Effector memory CD8-positive, alpha-beta T cell (primary cell): ENCODE measurements at regions not wholly inside any gene's neighbourhood (a gene's known extent, or its start where the extent isn't known, plus 50 kb on each side); places are given as distances from the start of the nearest gene placed in this dataset.

Source experiments
- ATAC-seq: fragments of 150-1000 bp; cut with Tn5 transposase; replicated peaks from 2 replicates; pipeline ENCODE4 v1.10.0; 2021; ENCODE audit warnings: mild to moderate bottlenecking, moderate library complexity
- DNase-seq, 3 experiments: peaks; one replicate each; pipeline ENCODE4 v3.0.0; 2021
- H3K27ac Mint-ChIP-seq, 2 donors: one replicate each; pipeline ENCODE4 v1.8.0; 2022; ENCODE audit warnings: mild to moderate bottlenecking in 2 of 2, mixed read lengths in 2 of 2, moderate library complexity in 2 of 2
- H3K27me3 Mint-ChIP-seq, 2 donors: one replicate each; pipeline ENCODE4 v1.8.0; 2022; ENCODE audit warnings: mixed read lengths in 2 of 2
- H3K36me3 Mint-ChIP-seq: one replicate; pipeline ENCODE4 v1.8.0; 2022; ENCODE audit warnings: mild to moderate bottlenecking, moderate library complexity, mixed read lengths; ENCODE audit not compliant: insufficient read depth
- H3K4me1 Mint-ChIP-seq, 2 donors: one replicate each; pipeline ENCODE4 v1.8.0; 2022; ENCODE audit warnings: low read depth in 2 of 2, mixed read lengths in 2 of 2
- H3K4me3 Mint-ChIP-seq, 2 donors: one replicate each; pipeline ENCODE4 v1.8.0; 2022; ENCODE audit warnings: mild to moderate bottlenecking in 2 of 2, mixed read lengths in 2 of 2, moderate library complexity in 2 of 2
- H3K9me3 Mint-ChIP-seq, 2 donors: one replicate each; pipeline ENCODE4 v1.8.0; 2022; ENCODE audit warnings: mixed read lengths in 2 of 2

GRCh38 chr6:40973304-40973703 lies 65.7 kb downstream of the UNC5CL start:
- Mint-ChIP-seq H3K4me1 (no peaks in the 10 kb centered on the region), H3K27ac (no peak overlapping the region), H3K9me3 (no peaks in the 10 kb centered on the region), H3K27me3 (peaks cover 59 to 73% of the 10 kb centered on the region in 2 donors), H3K36me3 (no peaks in the 10 kb centered on the region), H3K4me3 (no peak overlapping the region)
- DNase-seq, result no peak
- no peak for ATAC-seq

- H3K4me1 Mint-ChIP-seq, result no peaks in the 10 kb centered on the region
- DNase-seq, result no peak
- no peaks in the 10 kb centered on the region for H3K36me3 Mint-ChIP-seq
- no peak for ATAC-seq
- H3K27me3 Mint-ChIP-seq, result peaks cover 55 to 72% of the 10 kb centered on the region in 2 donors
- no peaks in the 10 kb centered on the region for H3K9me3 Mint-ChIP-seq
- H3K4me3 Mint-ChIP-seq, result no peak overlapping the region
- no peak overlapping the region for H3K27ac Mint-ChIP-seq
Observed at GRCh38 chr6:40972814-40973213, 66.2 kb downstream of the UNC5CL start.

GRCh38 chr6:40972190-40972589 lies 66.8 kb downstream of the UNC5CL start:
- peaks cover 48 to 68% of the 10 kb centered on the region in 2 donors for H3K27me3 Mint-ChIP-seq
- no peaks in the 10 kb centered on the region for H3K9me3 Mint-ChIP-seq
- no peak overlapping the region for H3K27ac Mint-ChIP-seq
- no peaks in the 10 kb centered on the region for H3K36me3 Mint-ChIP-seq
- no peak for DNase-seq
- H3K4me3 Mint-ChIP-seq, result no peak overlapping the region
- H3K4me1 Mint-ChIP-seq, result no peaks in the 10 kb centered on the region
- no peak for ATAC-seq

- H3K27me3 Mint-ChIP-seq, result peaks cover 13 to 33% of the 10 kb centered on the region in 2 donors
- H3K4me1 Mint-ChIP-seq, result no peaks in the 10 kb centered on the region
- no peak overlapping the region for H3K4me3 Mint-ChIP-seq
- no peak overlapping the region for H3K27ac Mint-ChIP-seq
- ATAC-seq (no peak), DNase-seq (no peak)
- H3K36me3 Mint-ChIP-seq, result no peaks in the 10 kb centered on the region
- H3K9me3 Mint-ChIP-seq, result no peaks in the 10 kb centered on the region
Observed at GRCh38 chr6:40968620-40969164, 70.3 kb downstream of the UNC5CL start.

GRCh38 chr6:40966860-40967259 lies 72.2 kb downstream of the UNC5CL start:
- H3K27ac Mint-ChIP-seq, result no peak overlapping the region
- ATAC-seq (no peak), DNase-seq (no peak)
- H3K27me3 Mint-ChIP-seq, result peaks cover 7 to 31% of the 10 kb centered on the region in 2 donors
- peaks cover 0 to 2% of the 10 kb centered on the region in 2 donors for H3K4me1 Mint-ChIP-seq
- no peaks in the 10 kb centered on the region for H3K9me3 Mint-ChIP-seq
- H3K36me3 Mint-ChIP-seq, result no peaks in the 10 kb centered on the region
- H3K4me3 Mint-ChIP-seq, result no peak overlapping the region

GRCh38 chr6:40965046-40965445 lies 74.0 kb downstream of the UNC5CL start:
- Mint-ChIP-seq H3K36me3 (no peaks in the 10 kb centered on the region), H3K27me3 (peaks cover 7 to 19% of the 10 kb centered on the region in 2 donors), H3K4me3 (no peak overlapping the region), H3K27ac (no peak overlapping the region), H3K9me3 (no peaks in the 10 kb centered on the region), H3K4me1 (peaks cover 0 to 2% of the 10 kb centered on the region in 2 donors)
- no peak for ATAC-seq
- no peak for DNase-seq

GRCh38 chr6:40963019-40963418 lies 76.0 kb downstream of the UNC5CL start:
- H3K4me3 Mint-ChIP-seq, result no peak overlapping the region
- no peak for DNase-seq
- H3K27ac Mint-ChIP-seq, result no peak overlapping the region
- H3K9me3 Mint-ChIP-seq, result no peaks in the 10 kb centered on the region
- H3K36me3 Mint-ChIP-seq, result no peaks in the 10 kb centered on the region
- H3K27me3 Mint-ChIP-seq, result peaks cover 0 to 4% of the 10 kb centered on the region in 2 donors
- peaks cover 0 to 2% of the 10 kb centered on the region in 2 donors for H3K4me1 Mint-ChIP-seq
- ATAC-seq, result no peak

GRCh38 chr6:40962241-40962640 lies 76.8 kb downstream of the UNC5CL start:
- ATAC-seq (no peak), DNase-seq (no peak)
- H3K36me3 Mint-ChIP-seq, result no peaks in the 10 kb centered on the region
- peaks cover 0 to 4% of the 10 kb centered on the region in 2 donors for H3K27me3 Mint-ChIP-seq
- no peak overlapping the region for H3K4me3 Mint-ChIP-seq
- no peaks in the 10 kb centered on the region for H3K9me3 Mint-ChIP-seq
- H3K4me1 Mint-ChIP-seq, result peaks cover 0 to 2% of the 10 kb centered on the region in 2 donors
- no peak overlapping the region for H3K27ac Mint-ChIP-seq

GRCh38 chr6:40961831-40962230 lies 77.2 kb downstream of the UNC5CL start:
- Mint-ChIP-seq H3K36me3 (no peaks in the 10 kb centered on the region), H3K4me3 (no peak overlapping the region)
- no peak for ATAC-seq

GRCh38 chr6:40960742-40961430 lies 78.1 kb downstream of the UNC5CL start:
- Mint-ChIP-seq H3K36me3 (no peaks in the 10 kb centered on the region), H3K9me3 (no peaks in the 10 kb centered on the region), H3K27ac (no peak overlapping the region), H3K4me3 (no peak overlapping the region), H3K27me3 (peaks cover 7 to 18% of the 10 kb centered on the region in 2 donors), H3K4me1 (peaks cover 0 to 2% of the 10 kb centered on the region in 2 donors)
- DNase-seq (no peak), ATAC-seq (no peak)

More at GRCh38 chr6:40961831-40962230, 77.2 kb downstream of the UNC5CL start:
- Mint-ChIP-seq H3K27me3 (peaks cover 0 to 8% of the 10 kb centered on the region in 2 donors), H3K9me3 (no peaks in the 10 kb centered on the region), H3K27ac (no peak overlapping the region), H3K4me1 (peaks cover 0 to 2% of the 10 kb centered on the region in 2 donors)
- no peak for DNase-seq

GRCh38 chr6:40959781-40960327 lies 79.2 kb downstream of the UNC5CL start:
- Mint-ChIP-seq H3K9me3 (no peaks in the 10 kb centered on the region), H3K27ac (no peak overlapping the region), H3K4me1 (peaks cover 0 to 2% of the 10 kb centered on the region in 2 donors), H3K36me3 (no peaks in the 10 kb centered on the region), H3K27me3 (peaks cover 11 to 24% of the 10 kb centered on the region in 2 donors), H3K4me3 (no peak overlapping the region)
- ATAC-seq (no peak), DNase-seq (no peak)

- H3K9me3 Mint-ChIP-seq, result no peaks in the 10 kb centered on the region
- ATAC-seq (no peak), DNase-seq (no peak)
- H3K27ac Mint-ChIP-seq, result no peak overlapping the region
- H3K27me3 Mint-ChIP-seq, result peaks cover 19 to 35% of the 10 kb centered on the region in 2 donors
- H3K36me3 Mint-ChIP-seq, result no peaks in the 10 kb centered on the region
- H3K4me1 Mint-ChIP-seq, result peaks cover 0 to 2% of the 10 kb centered on the region in 2 donors
- H3K4me3 Mint-ChIP-seq, result no peak overlapping the region
Observed at GRCh38 chr6:40958738-40959137, 80.3 kb downstream of the UNC5CL start.

- H3K27ac Mint-ChIP-seq, result no peak overlapping the region
- peaks cover 25 to 44% of the 10 kb centered on the region in 2 donors for H3K27me3 Mint-ChIP-seq
- H3K36me3 Mint-ChIP-seq, result no peaks in the 10 kb centered on the region
Observed at GRCh38 chr6:40957616-40958492, 81.2 kb downstream of the UNC5CL start.

More at GRCh38 chr6:40957616-40958492, 81.2 kb downstream of the UNC5CL start:
- Mint-ChIP-seq H3K4me3 (no peak overlapping the region), H3K9me3 (no peaks in the 10 kb centered on the region), H3K4me1 (peaks cover 0 to 2% of the 10 kb centered on the region in 2 donors)
- DNase-seq (no peak), ATAC-seq (no peak)
